ENCODE measurements at regions not wholly inside any gene's neighbourhood (a gene's known extent, or its start where the extent isn't known, plus 50 kb on each side); places are given as distances from the start of the nearest gene placed in this dataset.

- H3K4me3 ChIP-seq (ENCODE audit: low read depth, low read length) = no peak overlapping the region
- no peak for DNase-seq (ENCODE audit: low read depth)
- no peak for TF ChIP-seq CTCF (IDR thresholded peaks at IDR 0.05; ENCODE audit: insufficient read depth, low read depth, low read length, missing control alignments)
Measured at GRCh38 chr3:21835264-21835663, 84.3 kb upstream of the ZNF385D start.

- DNase-seq (ENCODE audit: low read depth) = no peak
Measured at GRCh38 chr3:21836227-21836626, 85.2 kb upstream of the ZNF385D start.

GRCh38 chr3:21839176-21839575, 88.2 kb upstream of the ZNF385D start:
- no peak for DNase-seq (ENCODE audit: low read depth)
- no peak for TF ChIP-seq CTCF (IDR thresholded peaks at IDR 0.05; ENCODE audit: insufficient read depth, low read depth, low read length, missing control alignments)
- H3K4me3 ChIP-seq (ENCODE audit: low read depth, low read length) = no peak overlapping the region

More at GRCh38 chr3:21836227-21836626, 85.2 kb upstream of the ZNF385D start:
- no peak overlapping the region for H3K4me3 ChIP-seq (ENCODE audit: low read depth, low read length)
- TF ChIP-seq CTCF (IDR thresholded peaks at IDR 0.05; ENCODE audit: insufficient read depth, low read depth, low read length, missing control alignments) = no peak

- DNase-seq (ENCODE audit: low read depth) = peak; percentile 5
- H3K4me3 ChIP-seq (ENCODE audit: low read depth, low read length) = no peak overlapping the region
- peak; percentile 17 for TF ChIP-seq CTCF (IDR thresholded peaks at IDR 0.05; ENCODE audit: insufficient read depth, low read depth, low read length, missing control alignments)
Measured at GRCh38 chr3:21839592-21839991, 88.6 kb upstream of the ZNF385D start.

- no peak for DNase-seq (ENCODE audit: low read depth)
- no peak for TF ChIP-seq CTCF (IDR thresholded peaks at IDR 0.05; ENCODE audit: insufficient read depth, low read depth, low read length, missing control alignments)
- H3K4me3 ChIP-seq (ENCODE audit: low read depth, low read length) = no peak overlapping the region
Measured at GRCh38 chr3:21847005-21847404, 96.0 kb upstream of the ZNF385D start.

GRCh38 chr3:21859124-21860081, 108.4 kb upstream of the ZNF385D start:
- DNase-seq (ENCODE audit: low read depth) = no peak
- TF ChIP-seq CTCF (IDR thresholded peaks at IDR 0.05; ENCODE audit: insufficient read depth, low read depth, low read length, missing control alignments) = no peak
- H3K4me3 ChIP-seq (ENCODE audit: low read depth, low read length) = no peak overlapping the region
